Cardiac muscle cell (in vitro differentiated cells and primary cell): ENCODE measurements at regions not wholly inside any gene's neighbourhood (a gene's known extent, or its start where the extent isn't known, plus 50 kb on each side); places are given as distances from the start of the nearest gene placed in this dataset.

Experiments
- DNase-seq, 2 donors: peaks; one replicate each; pipeline versions ENCODE4 v3.0.0 to v3.0.0-alpha.2; 2010 to 2017; ENCODE audit warnings: low read depth in 1 of 2, low spot score in 1 of 2
- H3K27ac ChIP-seq: fragments of 200-600 bp; sonication (generic); 2 replicates; pipeline ENCODE4 v1.5.1; 2016
- H3K27me3 ChIP-seq: fragments of 200-600 bp; sonication (generic); 2 replicates; pipeline ENCODE4 v1.6.0; 2016; ENCODE audit warnings: control low read depth
- H3K36me3 ChIP-seq: fragments of 200-600 bp; sonication (generic); 2 replicates; pipeline ENCODE4 v1.5.1; 2016; ENCODE audit warnings: control low read depth
- H3K4me1 ChIP-seq: fragments of 200-600 bp; sonication (generic); 2 replicates; pipeline ENCODE4 v1.8.1; 2017; ENCODE audit warnings: low read depth, mild to moderate bottlenecking, mixed run types
- H3K4me3 ChIP-seq: fragments of 200-600 bp; sonication (generic); 2 replicates; pipeline ENCODE4 v1.5.1; 2016; ENCODE audit warnings: mild to moderate bottlenecking
- H3K9me3 ChIP-seq: fragments of 200-600 bp; sonication (generic); 2 replicates; pipeline ENCODE4 v1.5.1; 2017; ENCODE audit warnings: low read depth, mild to moderate bottlenecking, control low read depth
- CTCF ChIP-seq: IDR thresholded peaks from 2 replicates; pipeline ENCODE4 v1.5.1; 2012; ENCODE audit warnings: low read depth, mild to moderate bottlenecking, low read length

DNA sequence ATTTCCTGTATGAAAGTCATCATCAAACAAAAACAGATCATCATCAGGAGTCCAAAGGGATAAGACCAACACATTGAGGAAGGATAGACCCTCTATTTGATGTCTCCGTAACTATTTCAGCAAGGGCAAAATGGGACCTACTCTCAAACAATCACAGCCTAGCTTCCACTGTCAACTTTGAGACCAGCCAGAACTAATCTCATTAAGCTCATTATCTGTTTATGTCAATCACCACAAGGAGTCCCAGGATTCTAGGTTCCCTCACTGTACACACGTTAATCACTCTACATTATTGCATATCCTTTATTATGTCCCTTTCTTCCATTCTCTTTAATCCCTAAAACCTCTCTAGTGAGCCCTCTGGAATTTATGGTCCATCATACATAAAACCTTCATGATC, 370.3 kb upstream of the LINC00305 start:
- H3K4me3 ChIP-seq, result no peak overlapping the region
- no peaks in the 10 kb centered on the region for H3K36me3 ChIP-seq
- peaks cover 27% of the 10 kb centered on the region for H3K4me1 ChIP-seq
- peak overlapping the region; percentile 73 for H3K27ac ChIP-seq
- H3K27me3 ChIP-seq, result no peaks in the 10 kb centered on the region
- no peaks in the 10 kb centered on the region for H3K9me3 ChIP-seq
- TF ChIP-seq CTCF, result no peak
- peak in 1 of 2 donors; percentile 53 for DNase-seq

DNA sequence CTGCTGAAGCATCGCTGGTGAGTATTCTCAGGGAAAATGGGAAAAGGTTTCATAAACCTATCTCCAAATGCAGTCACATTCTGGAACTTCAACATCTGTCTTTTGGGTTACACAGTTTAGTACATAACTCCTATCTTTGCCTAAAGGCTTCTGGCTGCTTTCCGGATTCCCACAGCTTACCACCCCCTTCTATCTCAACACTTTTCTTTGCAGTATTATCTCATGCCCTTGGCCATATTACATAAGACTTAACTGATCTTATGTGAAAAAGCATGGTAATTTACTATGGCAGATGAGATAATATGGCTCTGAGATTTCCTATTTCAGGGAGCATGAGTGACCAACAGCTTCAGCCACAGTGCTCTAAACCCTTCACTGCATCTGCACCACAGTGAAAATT, 369.3 kb upstream of the LINC00305 start:
- H3K36me3 ChIP-seq, result no peaks in the 10 kb centered on the region
- DNase-seq, result no peak
- no peak for TF ChIP-seq CTCF
- H3K27ac ChIP-seq, result no peak overlapping the region
- H3K9me3 ChIP-seq, result no peaks in the 10 kb centered on the region
- H3K4me3 ChIP-seq, result no peak overlapping the region
- H3K4me1 ChIP-seq, result peaks cover 37% of the 10 kb centered on the region
- H3K27me3 ChIP-seq, result no peaks in the 10 kb centered on the region

DNA sequence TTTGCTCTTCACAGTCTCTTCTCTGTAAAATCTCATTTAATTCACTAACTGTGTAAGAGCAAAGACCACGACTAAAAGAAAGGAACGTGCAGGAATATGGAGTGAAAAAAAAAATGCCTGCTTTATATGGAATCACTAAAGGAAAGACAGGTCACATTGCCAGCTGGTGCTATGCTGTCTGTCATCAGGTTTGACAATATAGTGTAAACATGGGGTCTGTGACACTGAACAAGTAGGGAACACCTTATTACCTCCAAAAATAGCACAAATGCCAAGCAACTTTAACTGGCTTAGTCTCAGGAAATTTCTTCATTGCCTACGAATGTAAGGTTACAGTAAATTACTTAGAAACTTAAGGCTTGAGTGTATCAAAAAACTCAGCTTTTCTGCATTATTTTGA, 364.5 kb upstream of the LINC00305 start:
- no peak for TF ChIP-seq CTCF
- Histone ChIP-seq H3K36me3 (no peaks in the 10 kb centered on the region), H3K9me3 (no peaks in the 10 kb centered on the region), H3K27ac (peak overlapping the region; percentile 58), H3K4me1 (peaks cover 30% of the 10 kb centered on the region), H3K27me3 (no peaks in the 10 kb centered on the region), H3K4me3 (no peak overlapping the region)
- DNase-seq, result peak in 1 of 2 donors; percentile 24

DNA sequence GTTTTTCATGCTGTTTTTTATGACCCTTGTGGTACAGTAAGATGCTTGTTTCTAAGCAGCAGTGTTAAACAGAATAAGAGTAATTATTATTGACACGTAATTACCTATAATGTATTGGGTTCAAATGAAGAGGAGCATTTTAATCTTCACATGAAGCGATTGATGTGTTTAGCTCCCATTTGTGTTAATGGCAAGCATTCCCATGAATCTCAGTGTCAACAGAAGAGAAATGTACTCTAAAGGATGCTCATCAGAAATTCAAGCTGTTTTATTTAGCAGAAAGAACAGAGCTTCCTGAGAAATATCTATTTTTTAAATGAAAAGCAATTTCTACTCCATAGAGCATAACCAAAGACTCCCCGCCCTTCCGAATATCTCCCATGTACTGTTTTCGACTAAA, 341.3 kb upstream of the LINC00305 start:
- H3K4me1 ChIP-seq, result no peaks in the 10 kb centered on the region
- H3K4me3 ChIP-seq, result no peak overlapping the region
- no peak for DNase-seq
- no peaks in the 10 kb centered on the region for H3K9me3 ChIP-seq
- no peaks in the 10 kb centered on the region for H3K36me3 ChIP-seq
- no peak for TF ChIP-seq CTCF
- H3K27me3 ChIP-seq, result no peaks in the 10 kb centered on the region
- H3K27ac ChIP-seq, result no peak overlapping the region

DNA sequence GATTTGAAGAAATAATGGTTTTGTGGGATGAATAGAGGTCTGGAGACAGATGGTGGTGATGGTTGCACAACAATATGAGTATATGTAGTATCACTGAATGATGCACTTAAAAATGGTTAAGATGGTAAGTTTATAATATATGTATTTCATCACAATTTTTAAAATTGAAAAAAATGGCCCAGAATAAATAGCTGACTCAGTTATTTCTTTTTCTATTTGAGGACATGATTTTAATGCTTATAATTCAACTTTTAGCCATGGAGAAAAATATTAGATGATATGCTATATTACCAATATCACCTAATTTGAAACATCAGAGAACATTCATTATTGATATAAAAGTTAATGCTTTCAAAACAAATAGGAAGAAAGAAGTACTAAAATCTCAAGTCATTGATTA, 339.8 kb upstream of the LINC00305 start:
- no peaks in the 10 kb centered on the region for H3K27me3 ChIP-seq
- H3K27ac ChIP-seq, result no peak overlapping the region
- no peaks in the 10 kb centered on the region for H3K9me3 ChIP-seq
- no peak for TF ChIP-seq CTCF
- no peak for DNase-seq
- no peak overlapping the region for H3K4me3 ChIP-seq
- no peaks in the 10 kb centered on the region for H3K4me1 ChIP-seq
- no peaks in the 10 kb centered on the region for H3K36me3 ChIP-seq

DNA sequence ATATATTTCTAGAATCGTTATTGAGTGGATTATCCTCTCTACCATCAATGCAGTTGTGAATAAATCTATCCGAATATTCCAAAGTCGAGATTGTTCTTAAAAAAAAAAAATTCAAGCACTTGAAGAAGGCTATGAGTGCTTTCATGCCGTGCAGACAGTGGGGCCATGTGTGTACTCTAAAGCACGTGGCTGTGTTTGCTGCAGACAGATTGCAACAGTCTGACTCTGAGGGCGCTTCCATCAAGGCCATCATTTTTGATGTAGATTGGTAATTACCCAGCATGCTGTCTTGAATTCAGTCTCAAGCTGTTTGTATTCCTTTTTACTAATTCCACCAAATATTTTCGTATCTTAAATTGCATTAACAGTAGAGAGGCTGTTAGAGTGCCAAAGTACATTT, 325.9 kb upstream of the LINC00305 start:
- Histone ChIP-seq H3K36me3 (no peaks in the 10 kb centered on the region), H3K4me1 (no peaks in the 10 kb centered on the region), H3K4me3 (no peak overlapping the region), H3K27me3 (no peaks in the 10 kb centered on the region), H3K9me3 (no peaks in the 10 kb centered on the region), H3K27ac (no peak overlapping the region)
- no peak for TF ChIP-seq CTCF
- DNase-seq, result no peak
